ENCODE measurements at regions not wholly inside any gene's neighbourhood (a gene's known extent, or its start where the extent isn't known, plus 50 kb on each side); places are given as distances from the start of the nearest gene placed in this dataset.
"Not testable (repeated sequence)": the region's sequence is repeated elsewhere in the genome, so short reads cannot be mapped to it uniquely, and the experiment has no call there.

- TF ChIP-seq ZFX (IDR thresholded peaks at IDR 0.05) = no peak
- TF ChIP-seq, protein P1, sequence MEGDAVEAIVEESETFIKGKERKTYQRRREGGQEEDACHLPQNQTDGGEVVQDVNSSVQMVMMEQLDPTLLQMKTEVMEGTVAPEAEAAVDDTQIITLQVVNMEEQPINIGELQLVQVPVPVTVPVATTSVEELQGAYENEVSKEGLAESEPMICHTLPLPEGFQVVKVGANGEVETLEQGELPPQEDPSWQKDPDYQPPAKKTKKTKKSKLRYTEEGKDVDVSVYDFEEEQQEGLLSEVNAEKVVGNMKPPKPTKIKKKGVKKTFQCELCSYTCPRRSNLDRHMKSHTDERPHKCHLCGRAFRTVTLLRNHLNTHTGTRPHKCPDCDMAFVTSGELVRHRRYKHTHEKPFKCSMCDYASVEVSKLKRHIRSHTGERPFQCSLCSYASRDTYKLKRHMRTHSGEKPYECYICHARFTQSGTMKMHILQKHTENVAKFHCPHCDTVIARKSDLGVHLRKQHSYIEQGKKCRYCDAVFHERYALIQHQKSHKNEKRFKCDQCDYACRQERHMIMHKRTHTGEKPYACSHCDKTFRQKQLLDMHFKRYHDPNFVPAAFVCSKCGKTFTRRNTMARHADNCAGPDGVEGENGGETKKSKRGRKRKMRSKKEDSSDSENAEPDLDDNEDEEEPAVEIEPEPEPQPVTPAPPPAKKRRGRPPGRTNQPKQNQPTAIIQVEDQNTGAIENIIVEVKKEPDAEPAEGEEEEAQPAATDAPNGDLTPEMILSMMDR (conservative IDR thresholded peaks at IDR 0.05) = peak; percentile 76
- peak overlapping the region; percentile 37; the same call in 1 of the 2 replicates for H3K27ac ChIP-seq
These were observed 160.4 kb downstream of the CPEB2 start for GRCh38 chr4:15162465-15163283.

DNA sequence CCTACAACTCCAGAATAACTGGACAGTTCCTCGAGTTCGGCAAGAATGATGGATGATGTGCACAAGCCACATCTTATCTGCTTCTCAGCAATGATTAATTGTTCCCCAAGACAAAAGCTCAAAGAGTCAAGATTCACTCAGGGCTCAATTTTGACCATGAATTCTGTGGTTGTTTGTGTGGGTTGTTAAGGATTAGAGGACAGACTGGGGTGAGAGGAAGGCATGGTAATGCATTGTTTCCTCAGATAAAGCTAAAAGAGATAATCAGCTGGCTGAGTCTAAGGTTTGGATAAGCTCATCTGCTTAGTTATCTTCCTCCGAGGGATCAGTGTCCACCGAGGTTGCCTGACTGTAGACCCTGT lies 161.0 kb downstream of the CPEB2 start:
- peak overlapping the region; percentile 37; the same call in 1 of the 2 replicates for H3K27ac ChIP-seq
- no peak for TF ChIP-seq ZFX (IDR thresholded peaks at IDR 0.05)
- TF ChIP-seq, protein P1 (conservative IDR thresholded peaks at IDR 0.05) = no peak

GRCh38 chr4:15164571-15164970 lies 162.3 kb downstream of the CPEB2 start:
- TF ChIP-seq ZFX (IDR thresholded peaks at IDR 0.05) = no peak
- TF ChIP-seq, protein P1 (conservative IDR thresholded peaks at IDR 0.05) = no peak

GRCh38 chr4:15167743-15168142 lies 165.5 kb downstream of the CPEB2 start:
- TF ChIP-seq ZFX (IDR thresholded peaks at IDR 0.05) = no peak
- TF ChIP-seq, protein P1 (conservative IDR thresholded peaks at IDR 0.05) = no peak
- H3K27ac ChIP-seq = no peak overlapping the region

More at GRCh38 chr4:15164571-15164970, 162.3 kb downstream of the CPEB2 start:
- H3K27ac ChIP-seq = no peak overlapping the region

DNA sequence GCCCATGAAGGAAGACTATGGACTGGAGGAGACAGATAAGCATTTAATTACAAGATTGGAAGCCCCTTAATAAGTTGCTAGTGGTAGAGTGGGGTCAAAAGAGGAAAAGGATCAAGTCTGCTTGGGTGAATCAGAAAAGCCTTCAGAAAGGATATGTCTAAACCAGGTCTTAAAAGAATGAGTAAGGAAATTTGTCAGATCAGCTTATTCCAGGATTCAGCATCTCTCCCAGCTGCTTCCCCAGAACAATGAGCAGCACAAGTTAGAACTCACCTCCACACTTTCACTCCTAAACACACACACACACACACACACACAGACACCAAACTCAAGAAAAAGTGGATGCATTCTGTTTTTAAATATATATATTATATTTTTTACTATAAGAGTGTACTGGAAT lies 166.5 kb downstream of the CPEB2 start:
- H3K27ac ChIP-seq = no peak overlapping the region

DNA sequence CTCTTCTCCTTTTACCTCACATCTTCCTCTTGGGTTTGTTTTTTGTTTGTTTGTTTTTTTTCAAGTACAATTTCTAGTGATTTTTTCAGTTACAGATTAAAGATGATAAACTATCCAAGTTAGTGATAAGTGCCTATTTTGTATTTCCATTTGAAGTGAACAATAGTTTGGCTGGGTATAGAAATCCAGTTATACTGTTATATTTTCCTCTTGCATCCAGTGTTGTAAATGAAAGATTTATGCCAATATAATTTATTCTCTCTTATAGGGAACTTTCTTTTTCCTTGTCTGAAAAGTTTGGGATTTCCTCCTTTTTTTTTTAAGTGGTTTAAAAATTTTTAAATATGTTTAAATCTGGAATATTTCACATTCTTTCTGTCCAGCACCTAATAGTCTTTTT lies 169.4 kb downstream of the CPEB2 start:
- TF ChIP-seq ZFX (IDR thresholded peaks at IDR 0.05) = no peak
- TF ChIP-seq, protein P1 (conservative IDR thresholded peaks at IDR 0.05) = no peak
- no peak overlapping the region for H3K27ac ChIP-seq

More for the DNA sequence above, 166.5 kb downstream of the CPEB2 start:
- no peak for TF ChIP-seq ZFX (IDR thresholded peaks at IDR 0.05)

- H3K27ac ChIP-seq = no peak overlapping the region
- TF ChIP-seq, protein P1 (conservative IDR thresholded peaks at IDR 0.05) = no peak
- TF ChIP-seq ZFX (IDR thresholded peaks at IDR 0.05) = no peak
These were observed 171.0 kb downstream of the CPEB2 start for GRCh38 chr4:15173251-15173650.

DNA sequence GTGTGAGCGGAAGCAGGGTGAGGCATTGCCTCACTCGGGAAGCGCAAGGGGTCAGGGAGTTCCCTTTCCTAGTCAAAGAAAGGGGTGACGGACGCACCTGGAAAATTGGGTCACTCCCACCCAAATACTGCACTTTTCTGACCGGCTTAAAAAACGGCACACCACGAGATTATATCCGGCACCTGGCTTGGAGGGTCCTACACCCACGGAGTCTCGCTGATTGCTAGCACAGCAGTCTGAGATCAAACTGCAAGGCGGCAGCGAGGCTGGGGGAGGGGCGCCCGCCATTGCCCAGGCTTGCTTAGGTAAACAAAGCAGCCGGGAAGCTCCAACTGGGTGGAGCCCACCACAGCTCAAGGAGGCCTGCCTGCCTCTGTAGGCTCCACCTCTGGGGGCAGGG lies 171.9 kb downstream of the CPEB2 start:
- not testable (repeated sequence) for H3K27ac ChIP-seq

- not testable (repeated sequence) for H3K27ac ChIP-seq
These were observed 177.6 kb downstream of the CPEB2 start for GRCh38 chr4:15179842-15180241.

All from C4-2B (cell line).